Upper lobe of left lung (tissue), 6 donors: ENCODE measurements at regions not wholly inside any gene's neighbourhood (a gene's known extent, or its start where the extent isn't known, plus 50 kb on each side); places are given as distances from the start of the nearest gene placed in this dataset.
A peak's percentile ranks its signal among the peaks of the same experiment; 100 is the strongest.
"Not testable (repeated sequence)": the region's sequence is repeated elsewhere in the genome, so short reads cannot be mapped to it uniquely, and the experiment has no call there.

Experiments
- ATAC-seq, 2 donors: fragments of 200-7000 bp; cut with Tn5 transposase; one replicate each; pipeline ENCODE4 v1.9.1; 2022; ENCODE audit warnings: mild to moderate bottlenecking in 2 of 2, moderate library complexity in 2 of 2; ENCODE audit not compliant: low FRiP score in 2 of 2
- DNase-seq, 2 donors: peaks; one replicate each; pipeline ENCODE4 v3.0.0-alpha.2; 2019 to 2020
- H3K27ac ChIP-seq, 4 donors: fragments of 200-600 bp; sonication (generic); one replicate each; pipeline ENCODE4 v1.5.1; 2016 to 2019
- H3K27me3 ChIP-seq, 4 donors: fragments of 200-600 bp; sonication (generic); one replicate each; pipeline ENCODE4 v1.5.1; 2017 to 2019
- H3K36me3 ChIP-seq, 4 donors: fragments of 200-600 bp; sonication (generic); one replicate each; pipeline ENCODE4 v1.5.1; 2016 to 2019
- H3K4me1 ChIP-seq, 4 donors: fragments of 200-600 bp; sonication (generic); one replicate each; pipeline ENCODE4 v1.5.1; 2018 to 2019
- H3K4me3 ChIP-seq, 4 donors: fragments of 200-600 bp; sonication (generic); one replicate each; pipeline ENCODE4 v1.5.1; 2017 to 2019; ENCODE audit warnings: mild to moderate bottlenecking in 2 of 4, moderate library complexity in 1 of 4
- H3K9me3 ChIP-seq, 4 donors: fragments of 200-600 bp; sonication (generic); one replicate each; pipeline ENCODE4 v1.5.1; 2018 to 2019
- EP300 ChIP-seq, 4 donors: sonication (generic); formaldehyde crosslinking; IDR thresholded peaks; one replicate each; pipeline ENCODE4 v1.5.1; 2017; ENCODE audit warnings: antibody characterized with exemption in 4 of 4, control low read depth in 2 of 4
- POLR2A ChIP-seq, 4 donors: fragments of 450-650 bp; IDR thresholded peaks; one replicate each; pipeline ENCODE4 v1.5.1; 2016 to 2017; ENCODE audit warnings: antibody characterized with exemption in 4 of 4, mild to moderate bottlenecking in 2 of 4
- POLR2AphosphoS5 ChIP-seq, 2 donors: sonication (generic); formaldehyde crosslinking; IDR thresholded peaks; one replicate each; pipeline ENCODE4 v1.5.1; 2017; ENCODE audit warnings: antibody characterized with exemption in 2 of 2
- WGBS, 2 donors: methylation state at CpG; one replicate each; pipeline ENCODE4 v1.1.5; 2017 to 2018; 5-methylcytosine and 5-hydroxymethylcytosine counted together
- TF ChIP-seq, protein P1 (sequence below), 6 experiments: fragments of 450-650 bp in 4 of 6; fragments of 200-600 bp in 2 of 6; sonication (generic) in 2 of 6; IDR thresholded peaks; one replicate each; pipeline ENCODE4 v1.5.1; 2016 to 2019; ENCODE audit warnings: antibody characterized with exemption in 6 of 6
- donor health status: DM: no; HTN: no; CAD: no; lungs with moderate emphysema.
- donor health status: DM: no; HTN: yes; CAD: no; lungs with severe emphysema.

DNA sequence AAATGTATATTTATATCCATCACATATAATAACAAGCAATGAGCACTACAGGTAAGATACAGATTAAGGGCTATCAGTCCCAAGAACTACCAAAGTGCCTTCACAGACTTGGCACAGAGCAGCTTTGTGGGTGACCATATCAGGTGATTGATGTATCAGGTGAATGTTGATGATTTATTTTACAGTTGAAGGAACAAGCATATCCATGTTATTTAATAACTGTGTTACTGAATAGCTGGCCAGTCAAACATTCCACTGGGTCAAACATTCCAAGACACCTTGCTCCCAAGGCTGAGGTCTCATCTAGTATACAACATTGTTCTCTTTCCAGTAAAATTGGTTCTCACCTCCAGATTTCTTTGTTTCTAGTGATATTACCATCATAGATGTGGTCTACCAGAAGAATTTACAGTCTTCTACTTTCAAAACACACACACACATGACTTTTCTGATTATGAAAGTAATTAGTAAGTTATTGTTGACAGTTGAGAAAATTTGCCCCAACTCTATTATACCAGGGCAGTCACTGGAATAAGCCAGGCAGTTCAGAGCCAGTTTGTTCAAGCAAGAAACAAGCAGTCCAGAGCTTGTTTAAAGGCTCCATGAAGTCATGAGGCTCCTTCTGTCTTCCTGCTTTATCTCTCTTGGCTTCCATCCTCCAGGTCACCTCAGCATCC lies 68.2 kb downstream of the ELAPOR2 start:
- no peaks in the 10 kb centered on the region for H3K9me3 ChIP-seq
- ATAC-seq (no peak), DNase-seq (no peak)
- peak overlapping the region in 3 of 4 donors; percentile 1 to 23 (median 11) for H3K27ac ChIP-seq
- TF ChIP-seq EP300 (IDR thresholded peaks at IDR 0.05) (no peak), POLR2A (IDR thresholded peaks at IDR 0.05) (no peak)
- peaks cover 0 to 12% (median 8%) of the 10 kb centered on the region in 4 donors for H3K4me1 ChIP-seq
- no peaks in the 10 kb centered on the region for H3K27me3 ChIP-seq
- H3K36me3 ChIP-seq = no peaks in the 10 kb centered on the region
- no peak overlapping the region for H3K4me3 ChIP-seq

DNA sequence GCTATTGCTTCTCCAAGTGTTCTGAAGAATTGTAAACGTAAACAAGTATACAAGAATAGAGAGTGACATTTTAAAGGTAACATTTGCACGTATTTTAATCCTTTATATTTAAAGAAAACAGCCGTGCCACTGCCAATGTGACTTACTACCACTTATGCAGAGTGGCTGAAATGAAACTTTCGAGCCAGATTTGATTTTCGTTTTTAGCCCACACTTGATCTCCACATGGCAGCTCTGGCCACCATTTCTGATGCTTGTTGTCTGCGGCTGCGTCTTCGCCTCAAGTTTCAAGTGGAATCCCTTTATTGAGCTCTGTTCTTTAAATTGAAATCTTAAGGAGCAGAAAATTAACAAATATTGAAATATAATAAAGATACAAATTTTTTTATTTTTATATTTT lies 70.0 kb downstream of the ELAPOR2 start:
- no peak for DNase-seq
- H3K4me1 ChIP-seq = peaks cover 0 to 12% (median 8%) of the 10 kb centered on the region in 4 donors
- no peaks in the 10 kb centered on the region for H3K36me3 ChIP-seq
- H3K9me3 ChIP-seq = peaks cover 0 to 5% (median 1%) of the 10 kb centered on the region in 4 donors
- no peak overlapping the region for H3K27ac ChIP-seq
- H3K4me3 ChIP-seq = no peak overlapping the region
- no peaks in the 10 kb centered on the region for H3K27me3 ChIP-seq
- no peak for ATAC-seq
- 92 to 95% methylated on average over 8 of the region's 8 CpGs for WGBS, 2 donors
- TF ChIP-seq POLR2A (IDR thresholded peaks at IDR 0.05) = no peak
- TF ChIP-seq, protein P1, sequence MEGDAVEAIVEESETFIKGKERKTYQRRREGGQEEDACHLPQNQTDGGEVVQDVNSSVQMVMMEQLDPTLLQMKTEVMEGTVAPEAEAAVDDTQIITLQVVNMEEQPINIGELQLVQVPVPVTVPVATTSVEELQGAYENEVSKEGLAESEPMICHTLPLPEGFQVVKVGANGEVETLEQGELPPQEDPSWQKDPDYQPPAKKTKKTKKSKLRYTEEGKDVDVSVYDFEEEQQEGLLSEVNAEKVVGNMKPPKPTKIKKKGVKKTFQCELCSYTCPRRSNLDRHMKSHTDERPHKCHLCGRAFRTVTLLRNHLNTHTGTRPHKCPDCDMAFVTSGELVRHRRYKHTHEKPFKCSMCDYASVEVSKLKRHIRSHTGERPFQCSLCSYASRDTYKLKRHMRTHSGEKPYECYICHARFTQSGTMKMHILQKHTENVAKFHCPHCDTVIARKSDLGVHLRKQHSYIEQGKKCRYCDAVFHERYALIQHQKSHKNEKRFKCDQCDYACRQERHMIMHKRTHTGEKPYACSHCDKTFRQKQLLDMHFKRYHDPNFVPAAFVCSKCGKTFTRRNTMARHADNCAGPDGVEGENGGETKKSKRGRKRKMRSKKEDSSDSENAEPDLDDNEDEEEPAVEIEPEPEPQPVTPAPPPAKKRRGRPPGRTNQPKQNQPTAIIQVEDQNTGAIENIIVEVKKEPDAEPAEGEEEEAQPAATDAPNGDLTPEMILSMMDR (IDR thresholded peaks at IDR 0.05) = no peak
- no peak for TF ChIP-seq POLR2AphosphoS5 (IDR thresholded peaks at IDR 0.05)
- no peak for TF ChIP-seq EP300 (IDR thresholded peaks at IDR 0.05)

GRCh38 chr7:86987834-86988233 lies 71.6 kb downstream of the ELAPOR2 start:
- 95 to 96% methylated on average over 4 of the region's 4 CpGs for WGBS, 2 donors
- H3K4me1 ChIP-seq = peaks cover 0 to 12% (median 8%) of the 10 kb centered on the region in 4 donors
- not testable (repeated sequence) for H3K4me3 ChIP-seq

GRCh38 chr7:86987358-86987757 lies 72.1 kb downstream of the ELAPOR2 start:
- WGBS, 2 donors = 74 to 91% methylated on average over 3 of the region's 3 CpGs
- H3K4me1 ChIP-seq = peaks cover 0 to 10% (median 8%) of the 10 kb centered on the region in 4 donors
- H3K27me3 ChIP-seq = not testable (repeated sequence)

More at GRCh38 chr7:86987834-86988233, 71.6 kb downstream of the ELAPOR2 start:
- not testable (repeated sequence) for H3K27me3 ChIP-seq, H3K27ac ChIP-seq, DNase-seq, H3K36me3 ChIP-seq, H3K9me3 ChIP-seq, ATAC-seq

DNA sequence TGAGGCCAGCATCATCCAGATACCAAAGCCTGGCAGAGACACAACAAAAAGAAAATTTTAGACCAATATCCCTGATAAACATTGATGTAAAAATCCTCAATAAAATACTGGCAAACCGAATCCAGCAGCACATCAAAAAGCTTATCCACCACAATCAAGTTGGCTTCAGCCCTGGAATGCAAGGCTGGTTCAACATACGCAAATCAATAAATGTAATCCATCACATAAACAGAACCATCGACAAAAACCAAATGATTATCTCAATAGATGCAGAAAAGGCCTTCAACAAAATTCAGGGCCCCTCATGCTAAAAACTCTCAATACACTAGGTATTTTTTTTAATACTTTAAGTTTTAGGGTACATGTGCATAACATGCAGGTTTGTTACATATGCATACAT lies 74.1 kb downstream of the ELAPOR2 start:
- not testable (repeated sequence) for H3K9me3 ChIP-seq, H3K4me3 ChIP-seq, ATAC-seq, H3K27ac ChIP-seq, H3K36me3 ChIP-seq, DNase-seq, H3K27me3 ChIP-seq, H3K4me1 ChIP-seq
- 86 to 91% methylated on average over 3 of the region's 3 CpGs for WGBS, 2 donors

More at GRCh38 chr7:86987358-86987757, 72.1 kb downstream of the ELAPOR2 start:
- ATAC-seq, DNase-seq, H3K27ac ChIP-seq, H3K4me3 ChIP-seq, H3K9me3 ChIP-seq, H3K36me3 ChIP-seq: not testable (repeated sequence)

DNA sequence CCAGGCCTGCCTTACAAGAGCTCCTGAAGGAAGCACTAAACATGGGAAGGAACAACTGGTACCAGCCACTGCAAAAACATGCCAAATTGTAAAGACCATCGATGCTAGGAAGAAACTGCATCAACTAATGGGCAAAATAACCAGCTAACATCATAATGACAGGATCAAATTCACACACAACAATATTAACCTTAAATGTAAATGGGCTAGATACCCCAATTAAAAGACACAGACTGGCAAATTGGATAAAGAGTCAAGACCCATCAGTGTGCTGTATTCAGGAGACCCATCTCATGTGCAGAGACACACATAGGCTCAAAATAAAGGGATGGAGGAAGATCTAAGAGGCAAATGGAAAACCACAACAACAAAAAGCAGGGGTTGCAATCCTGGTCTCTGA lies 75.8 kb downstream of the ELAPOR2 start:
- WGBS, 2 donors = 92 to 94% methylated on average over 1 of the region's 1 CpG
- not testable (repeated sequence) for ATAC-seq, H3K4me1 ChIP-seq

GRCh38 chr7:86981937-86982336 lies 77.5 kb downstream of the ELAPOR2 start:
- not testable (repeated sequence) for H3K4me1 ChIP-seq, H3K27me3 ChIP-seq, ATAC-seq, H3K9me3 ChIP-seq, H3K36me3 ChIP-seq, H3K4me3 ChIP-seq, H3K27ac ChIP-seq
- 82 to 100% methylated on average over 2 to 9 of the region's 9 CpGs for WGBS, 2 donors
- peak in 1 of 2 donors; percentile 40 for DNase-seq

More for the DNA sequence above, 75.8 kb downstream of the ELAPOR2 start:
- H3K9me3 ChIP-seq, DNase-seq, H3K27me3 ChIP-seq, H3K27ac ChIP-seq, H3K4me3 ChIP-seq, H3K36me3 ChIP-seq: not testable (repeated sequence)

- TF ChIP-seq POLR2A (IDR thresholded peaks at IDR 0.05) (no peak), POLR2AphosphoS5 (IDR thresholded peaks at IDR 0.05) (no peak)
- TF ChIP-seq, protein P1 (IDR thresholded peaks at IDR 0.05) = no peak
- Histone ChIP-seq H3K4me1 (peaks cover 0 to 6% (median 3%) of the 10 kb centered on the region in 4 donors), H3K4me3 (no peak overlapping the region), H3K36me3 (no peaks in the 10 kb centered on the region), H3K27ac (no peak overlapping the region), H3K9me3 (peaks cover 0 to 5% (median 1%) of the 10 kb centered on the region in 4 donors), H3K27me3 (no peaks in the 10 kb centered on the region)
- 45 to 73% methylated on average over 2 of the region's 2 CpGs for WGBS, 2 donors
- no peak for ATAC-seq
- no peak for DNase-seq
These were observed 78.3 kb downstream of the ELAPOR2 start for GRCh38 chr7:86981127-86981526.
